ENCODE measurements at regions not wholly inside any gene's neighbourhood (a gene's known extent, or its start where the extent isn't known, plus 50 kb on each side); places are given as distances from the start of the nearest gene placed in this dataset.

DNA sequence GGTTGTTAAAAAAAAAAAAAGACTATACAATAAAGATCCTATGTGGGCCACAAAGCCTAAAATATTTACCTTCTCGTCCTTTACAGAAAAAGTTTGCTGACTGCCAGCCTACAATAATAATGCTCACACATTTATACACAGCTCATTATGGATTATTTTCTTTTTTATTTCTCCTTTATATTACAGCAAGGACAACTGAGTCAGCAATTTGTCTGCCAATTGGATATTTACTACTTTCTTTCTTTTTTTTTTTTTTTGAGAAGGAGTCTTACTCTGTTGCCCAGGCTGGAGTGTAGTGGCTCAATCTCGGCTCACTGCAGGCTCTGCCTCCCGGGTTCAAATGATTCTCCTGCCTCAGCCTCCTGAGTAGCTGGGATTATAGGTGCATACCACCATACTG, 142.2 kb downstream of the EBLN2 start:
- TF ChIP-seq POLR2A (IDR thresholded peaks at IDR 0.05) (no peak), POLR2AphosphoS5 (IDR thresholded peaks at IDR 0.05) (no peak), EP300 (IDR thresholded peaks at IDR 0.05; ENCODE audit: low read depth) (no peak)
- TF ChIP-seq, protein P1, sequence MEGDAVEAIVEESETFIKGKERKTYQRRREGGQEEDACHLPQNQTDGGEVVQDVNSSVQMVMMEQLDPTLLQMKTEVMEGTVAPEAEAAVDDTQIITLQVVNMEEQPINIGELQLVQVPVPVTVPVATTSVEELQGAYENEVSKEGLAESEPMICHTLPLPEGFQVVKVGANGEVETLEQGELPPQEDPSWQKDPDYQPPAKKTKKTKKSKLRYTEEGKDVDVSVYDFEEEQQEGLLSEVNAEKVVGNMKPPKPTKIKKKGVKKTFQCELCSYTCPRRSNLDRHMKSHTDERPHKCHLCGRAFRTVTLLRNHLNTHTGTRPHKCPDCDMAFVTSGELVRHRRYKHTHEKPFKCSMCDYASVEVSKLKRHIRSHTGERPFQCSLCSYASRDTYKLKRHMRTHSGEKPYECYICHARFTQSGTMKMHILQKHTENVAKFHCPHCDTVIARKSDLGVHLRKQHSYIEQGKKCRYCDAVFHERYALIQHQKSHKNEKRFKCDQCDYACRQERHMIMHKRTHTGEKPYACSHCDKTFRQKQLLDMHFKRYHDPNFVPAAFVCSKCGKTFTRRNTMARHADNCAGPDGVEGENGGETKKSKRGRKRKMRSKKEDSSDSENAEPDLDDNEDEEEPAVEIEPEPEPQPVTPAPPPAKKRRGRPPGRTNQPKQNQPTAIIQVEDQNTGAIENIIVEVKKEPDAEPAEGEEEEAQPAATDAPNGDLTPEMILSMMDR (IDR thresholded peaks at IDR 0.05) = no peak
